Thyroid gland (tissue), 4 donors: ENCODE measurements at regions not wholly inside any gene's neighbourhood (a gene's known extent, or its start where the extent isn't known, plus 50 kb on each side); places are given as distances from the start of the nearest gene placed in this dataset.

Experiments
- CTCF ChIP-seq, 6 experiments: fragments of 200-600 bp in 3 of 6; fragments of 450-650 bp in 3 of 6; sonication (generic) in 3 of 6; IDR thresholded peaks; one replicate each; pipeline ENCODE4 v1.5.1; 2016 to 2019; ENCODE audit warnings: antibody characterized with exemption in 6 of 6, mild to moderate bottlenecking in 2 of 6, inconsistent platforms in 1 of 6, moderate library complexity in 1 of 6
- POLR2A ChIP-seq, 2 donors: fragments of 450-650 bp; IDR thresholded peaks; one replicate each; pipeline ENCODE4 v1.6.1; 2017; ENCODE audit warnings: antibody characterized with exemption in 2 of 2, mild to moderate bottlenecking in 2 of 2, moderate library complexity in 1 of 2

- no peak for TF ChIP-seq CTCF (IDR thresholded peaks at IDR 0.05)
- TF ChIP-seq POLR2A (IDR thresholded peaks at IDR 0.05) = no peak
These were observed 517.3 kb downstream of the DIPK2A start for GRCh38 chr3:144488927-144489326.
